Retina (tissue), 1 donor: ENCODE measurements at regions not wholly inside any gene's neighbourhood (a gene's known extent, or its start where the extent isn't known, plus 50 kb on each side); places are given as distances from the start of the nearest gene placed in this dataset.
A peak's percentile ranks its signal among the peaks of the same experiment; 100 is the strongest.

Experiments used
- DNase-seq: peaks from one replicate; pipeline ENCODE4 v3.0.0-alpha.2; 2016

- DNase-seq: no peak
Measured at GRCh38 chr12:87930033-87930432, 99.2 kb downstream of the C12orf50 start.

GRCh38 chr12:87929346-87929745 lies 99.9 kb downstream of the C12orf50 start:
- DNase-seq: no peak

DNA sequence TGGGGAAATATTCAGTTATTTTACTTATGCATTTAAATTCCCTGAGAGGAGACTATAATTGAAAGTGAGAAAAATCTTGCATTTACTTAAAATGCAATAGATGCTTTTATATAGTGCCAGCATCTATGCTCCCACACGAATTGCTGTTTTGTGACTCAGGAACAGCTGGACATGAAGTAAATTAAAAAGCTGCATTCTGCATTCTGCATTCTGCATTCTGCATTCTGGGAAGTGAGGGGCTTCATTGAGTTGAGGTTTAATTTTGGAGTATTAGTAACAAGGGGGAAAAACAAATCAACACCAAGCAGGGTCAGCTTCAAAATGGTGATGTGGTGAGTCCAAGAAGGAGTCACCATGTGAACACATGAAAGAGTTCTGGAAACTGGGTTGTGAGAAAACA lies 101.2 kb downstream of the C12orf50 start:
- no peak for DNase-seq

DNA sequence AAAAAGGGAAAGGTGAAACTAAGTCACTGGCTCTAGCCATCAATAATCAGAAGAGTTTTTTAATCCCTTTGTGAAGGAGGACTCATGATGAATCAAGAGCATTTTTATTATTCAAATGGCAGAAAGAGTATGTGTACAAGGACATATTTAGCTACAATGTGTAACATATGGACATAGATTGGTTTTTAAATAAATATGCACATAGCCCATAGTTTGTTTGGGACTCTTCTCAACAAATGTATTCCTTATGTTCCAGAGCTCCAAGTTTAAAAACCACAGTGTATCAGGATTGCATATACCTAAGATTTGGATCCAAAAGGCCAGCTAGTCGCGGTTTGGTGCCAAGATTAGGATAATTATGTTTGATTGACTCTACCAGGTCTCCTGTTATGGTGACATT lies 104.2 kb downstream of the C12orf50 start:
- no peak for DNase-seq

DNA sequence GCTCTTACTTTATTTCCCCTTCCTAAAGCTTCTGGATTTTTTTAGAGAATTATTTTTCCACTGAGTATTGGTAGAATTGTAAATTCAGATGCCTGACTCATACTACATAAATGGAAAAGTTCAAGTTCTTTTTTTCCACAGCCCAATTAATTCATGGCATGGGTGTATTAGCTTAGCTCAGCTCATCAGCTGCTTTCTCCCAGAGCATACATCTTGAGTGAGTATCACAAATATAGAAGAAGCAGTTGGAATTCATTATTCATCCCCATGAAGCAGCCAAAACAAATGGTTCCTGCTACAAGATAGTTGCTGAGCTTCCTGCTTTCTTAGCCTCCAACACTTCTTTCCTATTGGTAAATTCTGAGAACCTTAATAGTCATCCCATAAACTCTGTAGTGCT lies 105.1 kb downstream of the C12orf50 start:
- DNase-seq: no peak

GRCh38 chr12:87923361-87923760 lies 105.8 kb downstream of the C12orf50 start:
- DNase-seq: no peak

DNA sequence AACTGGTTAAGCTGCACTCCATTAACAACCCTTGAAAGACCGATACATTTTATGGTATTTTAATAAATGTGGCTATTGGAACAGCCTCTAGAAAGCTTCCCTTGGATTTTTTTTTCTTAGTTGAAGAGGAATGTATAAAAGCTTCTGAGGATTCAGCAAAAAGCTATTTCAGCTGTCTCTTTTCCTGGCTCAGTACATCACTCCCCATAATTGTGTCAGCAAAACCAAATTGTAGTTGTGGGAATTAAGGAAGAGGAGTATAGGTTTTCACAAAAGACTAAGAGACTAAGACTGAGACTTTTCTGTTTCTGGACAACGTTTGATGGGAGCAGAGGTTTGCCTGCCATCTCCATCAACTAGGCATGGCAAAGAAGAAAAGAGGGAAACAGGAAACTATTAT lies 106.5 kb downstream of the C12orf50 start:
- no peak for DNase-seq

DNA sequence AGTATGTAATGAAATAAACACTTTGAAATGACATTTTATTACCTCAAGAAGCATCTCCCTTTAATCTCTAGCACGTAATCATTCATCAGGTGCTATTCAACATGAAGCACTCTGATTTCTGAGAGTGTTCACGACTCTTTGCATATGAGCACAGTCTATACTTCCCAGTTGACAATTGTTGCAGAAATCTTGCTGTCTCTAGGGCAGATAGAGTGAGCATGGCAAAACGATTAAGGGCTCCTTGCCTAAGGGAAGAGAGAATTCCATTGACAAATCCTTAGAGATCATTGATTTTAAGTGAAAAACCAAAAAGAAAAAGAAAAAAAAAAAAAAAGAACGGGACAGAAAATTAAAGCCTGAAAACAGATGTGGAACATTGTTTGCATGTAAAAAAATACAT lies 107.6 kb downstream of the C12orf50 start:
- DNase-seq: no peak

- DNase-seq: peak; percentile 24
Measured at GRCh38 chr12:87920139-87920538, 109.1 kb downstream of the C12orf50 start.

GRCh38 chr12:87901457-87901856 lies 127.7 kb downstream of the C12orf50 start:
- DNase-seq: no peak

DNA sequence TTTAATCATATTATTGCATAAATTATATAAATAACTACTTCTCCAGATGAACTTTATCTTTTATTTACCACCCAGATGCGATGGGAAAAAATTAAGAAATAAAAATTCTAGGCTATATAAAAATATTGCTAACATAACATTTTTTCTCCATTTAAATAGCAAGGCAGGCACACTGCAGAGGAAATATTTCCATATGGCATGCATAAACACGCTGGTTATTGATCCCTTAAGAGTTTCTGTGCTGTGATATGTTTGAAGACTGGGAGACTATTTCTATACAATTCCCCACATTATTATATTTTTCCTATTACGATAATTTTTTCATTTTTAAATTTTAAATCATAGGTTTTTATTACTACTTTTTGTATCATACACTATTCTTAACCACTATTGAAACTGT lies 131.5 kb downstream of the C12orf50 start:
- DNase-seq: no peak

DNA sequence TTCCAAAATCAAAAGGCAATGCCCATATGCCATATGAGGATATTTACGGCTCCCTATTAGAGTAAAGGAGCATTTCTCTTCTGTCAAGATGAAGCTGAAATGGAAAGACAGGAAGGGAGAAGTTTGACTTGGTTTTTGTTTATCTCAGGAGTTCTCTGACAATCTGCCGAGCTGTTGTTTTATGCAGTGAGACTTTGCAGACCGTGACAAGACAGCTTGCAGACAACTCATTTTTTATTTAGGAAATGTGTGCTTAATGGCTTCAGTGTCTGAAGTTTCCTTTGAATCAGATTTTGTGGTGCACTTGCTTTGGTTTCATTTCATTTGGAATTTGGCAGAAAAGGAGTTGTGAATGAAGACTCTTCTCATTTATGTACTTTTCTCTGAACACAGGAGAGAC lies 145.4 kb downstream of the C12orf50 start:
- no peak for DNase-seq

- no peak for DNase-seq
Measured at GRCh38 chr12:87879141-87879540, 150.1 kb downstream of the C12orf50 start.

GRCh38 chr12:87870493-87871460 lies 158.4 kb downstream of the C12orf50 start:
- DNase-seq: no peak

- no peak for DNase-seq
Measured at GRCh38 chr12:87870061-87870460, 159.1 kb downstream of the C12orf50 start.

- DNase-seq: no peak
Measured at GRCh38 chr12:87866578-87867292, 162.5 kb downstream of the C12orf50 start.

DNA sequence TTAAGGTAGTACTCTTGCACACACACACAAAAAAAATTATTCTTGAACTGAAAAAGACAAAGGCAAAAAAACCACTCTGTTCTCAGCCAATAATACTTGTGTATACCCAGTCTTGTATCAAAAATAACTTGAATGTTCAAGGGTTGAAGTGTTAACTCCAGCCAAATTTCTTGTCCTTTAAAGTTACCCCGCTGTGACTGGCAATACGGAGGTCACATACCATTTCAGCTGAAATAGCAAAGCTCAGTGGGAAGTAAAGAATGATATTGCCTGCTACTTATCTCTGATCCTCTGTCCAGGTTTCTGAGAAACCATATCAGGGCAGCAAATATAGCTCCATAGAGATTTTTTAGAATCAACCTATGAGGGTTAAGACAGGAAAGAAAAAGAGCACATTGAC lies 167.4 kb downstream of the C12orf50 start:
- DNase-seq: no peak

GRCh38 chr12:87853448-87854003 lies 175.7 kb downstream of the C12orf50 start:
- DNase-seq: no peak

GRCh38 chr12:87849074-87849473 lies 180.1 kb downstream of the C12orf50 start:
- DNase-seq: no peak

DNA sequence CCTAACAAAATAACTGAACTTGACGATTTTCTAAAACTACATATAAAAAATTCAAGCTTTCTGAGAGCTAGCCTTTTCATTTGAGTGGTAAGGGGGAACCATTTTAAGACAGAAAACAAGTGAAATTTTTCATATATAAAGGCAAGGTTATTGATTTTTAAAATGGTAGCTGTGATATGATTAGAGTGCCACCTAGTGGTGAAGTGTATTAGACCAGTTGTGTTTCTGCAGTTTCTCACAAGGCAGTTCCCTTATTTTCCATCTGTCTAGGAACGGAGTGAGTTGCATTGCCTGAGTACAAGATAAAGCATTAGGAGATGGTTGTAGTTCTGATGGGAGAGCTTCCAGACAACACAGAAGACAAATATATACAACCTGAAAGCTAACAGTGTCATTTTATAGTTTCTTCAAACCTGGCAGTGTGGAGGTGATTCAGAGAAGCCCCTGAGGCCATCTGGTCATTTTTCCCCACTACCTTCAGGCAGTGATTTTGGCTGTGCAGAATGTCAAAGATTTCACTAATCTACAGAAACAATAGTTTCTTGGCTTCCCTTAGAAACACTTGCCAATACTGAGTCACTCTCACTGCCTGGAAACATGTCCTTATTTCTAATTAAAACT lies 180.8 kb downstream of the C12orf50 start:
- peak; percentile 63 for DNase-seq

DNA sequence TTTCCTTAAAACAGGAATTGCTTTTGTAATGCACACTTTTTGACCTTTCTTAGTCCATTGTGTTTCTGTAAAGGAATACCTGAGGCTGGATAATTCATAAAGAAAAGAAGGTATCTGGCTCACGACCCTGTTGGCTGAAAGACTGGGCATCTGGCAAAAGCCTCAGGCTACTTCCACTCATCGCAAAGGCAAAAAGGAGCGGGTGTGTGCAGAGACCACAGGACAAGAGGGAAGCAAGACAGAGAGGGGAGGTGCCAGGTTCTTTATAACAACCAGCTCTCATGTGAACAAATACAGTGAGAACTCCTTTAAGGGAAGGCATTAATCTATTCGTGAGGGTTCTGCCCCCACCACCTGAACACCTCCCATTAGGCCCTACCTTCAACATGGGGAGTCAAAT lies 182.1 kb downstream of the C12orf50 start:
- no peak for DNase-seq

DNA sequence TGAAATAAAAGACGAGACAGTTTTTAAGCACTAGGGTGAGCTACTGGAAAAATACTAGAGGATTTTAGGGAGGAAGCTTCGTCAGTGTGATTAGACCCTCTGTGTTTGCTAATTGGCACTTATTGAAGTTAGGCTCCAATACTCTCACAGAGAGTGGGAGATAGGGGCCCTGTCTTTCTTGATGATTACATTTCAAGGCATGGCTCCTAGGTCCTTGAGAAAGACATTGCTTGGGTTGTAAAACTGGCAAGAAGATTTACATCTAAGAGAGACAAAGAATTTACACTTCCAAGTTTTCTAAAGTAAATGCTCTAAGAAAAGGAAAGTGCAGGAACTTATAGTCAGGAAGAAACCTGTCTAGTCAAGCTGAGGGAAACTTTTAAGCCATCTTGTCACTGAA lies 183.2 kb downstream of the C12orf50 start:
- no peak for DNase-seq

GRCh38 chr12:87841935-87842334 lies 187.3 kb downstream of the C12orf50 start:
- no peak for DNase-seq
